ENCODE measurements at regions not wholly inside any gene's neighbourhood (a gene's known extent, or its start where the extent isn't known, plus 50 kb on each side); places are given as distances from the start of the nearest gene placed in this dataset.

DNA sequence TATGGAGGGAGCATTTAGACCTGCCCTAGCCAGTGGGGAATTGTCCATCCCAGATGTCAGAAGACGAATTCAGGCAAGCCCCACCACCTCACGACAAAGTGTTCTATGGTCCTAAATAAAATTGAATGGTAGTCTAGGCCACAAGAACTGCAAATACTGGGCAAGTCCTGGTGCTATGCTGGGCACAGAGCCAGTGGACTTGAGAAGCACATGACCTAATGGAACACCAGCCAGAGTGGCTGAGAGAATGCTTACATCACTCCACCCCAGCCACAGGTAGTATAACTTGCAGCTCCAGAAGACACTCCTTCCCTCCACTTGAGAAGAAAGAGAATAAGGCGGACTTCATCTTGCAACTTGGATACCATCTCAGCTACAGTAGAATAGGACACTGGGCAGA lies 567.3 kb upstream of the CXADR start:
- DNase-seq (ENCODE audit: extremely low read depth in 1 of 2, low read depth in 1 of 2): no peak

DNA sequence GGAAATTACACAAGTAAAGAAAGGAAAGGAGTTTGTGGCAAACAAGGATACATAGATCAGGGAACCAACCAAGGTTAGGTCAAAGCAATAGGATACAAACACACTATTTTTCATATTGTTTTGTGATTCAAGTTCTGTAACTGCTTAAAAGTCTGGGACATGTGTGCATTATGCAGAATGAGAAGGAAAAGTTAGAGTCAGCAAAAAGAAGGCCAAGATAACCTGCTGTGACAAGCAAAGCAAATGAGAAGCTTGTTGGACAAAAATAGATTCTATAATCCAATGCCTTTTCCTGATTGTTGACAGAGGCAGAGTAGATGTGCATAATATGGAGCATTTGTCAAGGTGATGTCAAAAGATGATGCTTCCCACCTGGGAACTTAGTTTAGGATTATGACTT lies 556.0 kb upstream of the CXADR start:
- no peak for DNase-seq (ENCODE audit: extremely low read depth in 1 of 2, low read depth in 1 of 2)

DNA sequence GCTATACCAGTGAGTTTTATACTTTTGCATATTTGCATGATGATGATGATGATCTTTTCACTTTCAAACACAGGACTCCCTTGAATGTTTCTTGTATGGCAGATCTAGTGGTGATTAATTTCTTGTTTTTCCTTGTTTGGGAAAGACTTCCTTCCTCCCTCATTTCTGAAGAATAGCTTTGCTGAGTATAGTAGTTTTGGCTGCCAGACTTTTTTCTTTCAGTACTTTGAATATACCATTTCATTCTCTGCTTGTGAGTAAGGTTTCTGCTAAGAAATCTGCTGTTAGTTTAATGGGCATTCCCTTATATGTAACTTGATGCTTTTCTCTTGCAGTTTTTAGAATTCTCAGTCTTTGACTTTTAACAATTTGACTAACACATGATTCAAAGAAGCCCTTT lies 547.4 kb upstream of the CXADR start:
- no peak for DNase-seq (ENCODE audit: extremely low read depth in 1 of 2, low read depth in 1 of 2)

DNA sequence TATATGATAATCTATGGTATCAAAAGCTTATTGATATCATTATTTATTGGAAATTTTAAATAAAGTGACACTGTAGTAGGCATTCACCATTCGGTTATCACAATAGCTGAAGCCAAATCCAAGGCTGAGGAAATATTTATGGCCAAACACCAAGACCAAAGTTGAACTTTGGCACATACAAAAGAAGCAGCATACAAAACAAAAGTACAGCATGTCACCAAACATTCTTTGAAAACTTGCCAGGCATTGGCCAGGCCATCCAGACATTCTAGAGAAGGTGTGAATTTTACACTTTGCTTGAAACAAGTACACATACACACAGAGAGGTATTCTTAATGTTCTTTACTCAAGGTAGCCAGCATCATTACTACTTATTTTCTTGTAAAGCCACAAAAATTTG lies 544.4 kb upstream of the CXADR start:
- no peak for DNase-seq (ENCODE audit: extremely low read depth in 1 of 2, low read depth in 1 of 2)

DNA sequence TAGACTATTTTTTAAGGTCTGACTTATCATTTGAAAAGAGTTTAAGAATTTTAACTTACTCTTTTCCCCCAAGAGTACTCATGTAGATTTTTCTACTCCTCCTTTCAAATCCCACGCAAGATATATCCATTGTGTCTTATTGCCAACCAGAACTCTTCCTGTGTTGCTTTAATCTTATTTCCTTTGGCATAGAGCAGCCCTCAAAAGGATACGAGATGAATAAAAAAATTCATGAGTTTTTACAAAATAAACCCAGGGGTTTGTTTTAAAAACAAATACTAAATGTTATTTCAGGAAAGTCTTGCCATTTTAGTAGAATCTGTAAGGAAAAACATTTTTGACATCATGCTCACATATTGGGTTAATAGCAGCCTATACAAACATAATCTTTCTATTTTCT lies 543.2 kb upstream of the CXADR start:
- DNase-seq (ENCODE audit: extremely low read depth in 1 of 2, low read depth in 1 of 2): no peak

DNA sequence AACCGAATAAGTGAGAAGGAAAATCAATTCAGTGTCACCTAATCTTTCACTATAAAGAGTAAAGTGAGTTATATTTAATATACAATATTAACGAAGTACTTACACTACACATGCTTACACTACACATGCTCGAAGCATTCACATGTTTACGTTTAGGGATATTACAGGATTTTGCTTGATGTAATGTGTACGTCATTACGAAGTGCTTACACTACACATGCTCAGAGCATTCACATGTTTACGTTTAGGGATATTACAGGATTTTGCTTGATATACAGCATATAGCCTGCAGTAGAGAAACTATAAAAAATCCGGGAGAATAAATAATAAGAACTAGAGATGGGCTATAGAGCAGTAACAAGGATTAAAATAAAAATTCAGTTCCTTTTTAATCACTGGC lies 538.8 kb upstream of the CXADR start:
- no peak for DNase-seq (ENCODE audit: extremely low read depth in 1 of 2, low read depth in 1 of 2)

DNA sequence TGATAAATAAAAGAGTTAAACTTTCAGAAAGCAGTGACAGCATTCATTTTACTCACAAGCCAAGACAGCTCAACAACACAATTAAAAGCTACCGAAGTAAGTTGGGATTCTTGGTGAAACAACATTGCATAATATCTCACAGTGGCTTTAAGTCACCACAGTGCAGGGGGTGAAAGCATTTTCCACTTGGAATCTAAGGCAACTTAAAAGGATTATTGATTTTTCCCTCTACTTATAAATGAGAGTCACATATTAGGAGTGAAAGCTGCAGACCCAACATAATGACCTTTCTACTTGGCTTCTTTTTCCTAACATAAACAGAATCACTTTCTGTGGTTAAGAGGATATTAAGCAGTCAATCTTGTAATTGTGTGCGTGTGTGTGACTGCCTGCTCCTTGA lies 536.6 kb upstream of the CXADR start:
- DNase-seq (ENCODE audit: extremely low read depth in 1 of 2, low read depth in 1 of 2): no peak

DNA sequence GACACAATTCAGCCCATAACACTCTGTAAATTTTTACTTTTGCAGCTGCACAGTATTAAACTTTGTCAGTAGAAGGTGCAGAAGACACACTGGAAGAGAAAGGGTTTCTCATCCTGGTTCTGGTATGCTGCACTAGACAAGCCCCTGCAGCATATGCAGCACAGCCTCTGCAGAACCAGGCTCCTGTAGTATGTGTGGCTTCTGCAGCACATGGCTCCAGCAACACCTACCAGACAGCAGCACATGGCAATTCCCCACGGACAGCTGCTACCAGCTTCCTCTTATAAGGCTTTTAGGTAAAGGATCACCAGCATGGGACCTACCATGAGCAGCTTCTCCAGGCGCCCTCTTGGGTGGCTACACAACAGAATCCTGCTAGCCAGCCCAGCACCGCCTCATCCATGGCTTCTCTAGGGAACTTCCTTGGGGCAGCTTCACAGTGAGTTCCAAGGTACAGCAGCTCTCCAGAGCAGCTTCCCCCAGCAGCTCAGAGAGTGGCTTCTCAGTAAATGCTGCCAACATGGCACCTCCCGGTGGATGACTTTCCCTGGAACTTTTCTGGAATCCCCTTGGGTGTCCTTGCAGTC lies 534.4 kb upstream of the CXADR start:
- no peak for DNase-seq (ENCODE audit: extremely low read depth in 1 of 2, low read depth in 1 of 2)

DNA sequence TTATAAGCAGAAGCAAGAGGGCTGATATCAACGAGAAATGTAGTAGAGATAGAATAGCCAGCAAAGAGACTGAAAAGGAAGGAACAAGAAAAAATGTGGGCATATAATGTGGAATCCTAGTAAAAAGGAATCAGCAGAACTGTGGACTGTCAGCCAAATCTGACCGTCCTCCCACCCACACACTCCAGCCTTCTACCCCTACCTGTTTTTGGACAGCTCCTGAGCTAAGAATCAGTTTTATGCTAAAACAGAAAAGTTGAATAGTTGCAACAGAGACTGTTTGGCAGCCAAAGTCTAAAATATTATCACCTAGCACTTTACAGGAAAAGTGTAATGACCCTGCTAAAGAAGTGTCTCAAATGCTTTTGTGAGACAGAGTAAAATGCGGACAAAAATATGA lies 533.3 kb upstream of the CXADR start:
- DNase-seq (ENCODE audit: extremely low read depth in 1 of 2, low read depth in 1 of 2): no peak

DNA sequence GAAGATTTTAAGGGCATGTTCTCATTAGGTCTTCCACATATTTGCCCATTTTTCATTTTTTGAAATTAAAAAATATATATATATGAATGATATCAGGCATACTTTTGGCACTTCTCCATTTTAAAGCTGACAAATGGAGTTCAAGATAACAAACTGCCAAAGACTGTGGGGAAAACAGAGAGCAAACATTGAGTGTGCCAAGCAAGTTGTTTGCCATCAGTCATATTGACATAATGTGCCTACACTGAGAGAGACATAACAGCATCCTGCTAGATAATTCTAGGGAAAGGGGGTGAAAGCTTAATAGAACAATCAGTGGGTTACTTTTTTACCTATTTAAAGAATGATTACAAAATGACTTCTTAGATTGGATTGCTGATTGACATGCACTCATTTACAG lies 529.4 kb upstream of the CXADR start:
- DNase-seq (ENCODE audit: extremely low read depth in 1 of 2, low read depth in 1 of 2): no peak

DNA sequence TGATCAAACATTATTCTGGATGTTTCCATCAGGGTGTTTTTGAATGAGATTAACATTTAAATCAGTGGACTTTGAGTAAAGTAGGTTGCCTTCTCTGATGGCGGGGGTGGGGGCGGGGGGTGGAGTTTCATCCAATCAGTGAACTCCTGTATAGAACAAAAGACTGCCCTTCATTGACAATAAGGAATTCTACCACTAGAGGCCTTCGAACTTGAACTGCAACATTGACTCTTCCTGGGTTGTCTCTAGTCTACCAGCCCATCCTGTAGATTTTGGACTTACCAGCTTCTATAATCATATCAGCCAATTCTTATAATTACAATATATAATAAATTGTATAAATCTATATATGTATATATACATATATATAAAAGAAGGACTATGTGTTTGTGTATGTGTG lies 520.4 kb upstream of the CXADR start:
- no peak for DNase-seq (ENCODE audit: extremely low read depth in 1 of 2, low read depth in 1 of 2)

DNA sequence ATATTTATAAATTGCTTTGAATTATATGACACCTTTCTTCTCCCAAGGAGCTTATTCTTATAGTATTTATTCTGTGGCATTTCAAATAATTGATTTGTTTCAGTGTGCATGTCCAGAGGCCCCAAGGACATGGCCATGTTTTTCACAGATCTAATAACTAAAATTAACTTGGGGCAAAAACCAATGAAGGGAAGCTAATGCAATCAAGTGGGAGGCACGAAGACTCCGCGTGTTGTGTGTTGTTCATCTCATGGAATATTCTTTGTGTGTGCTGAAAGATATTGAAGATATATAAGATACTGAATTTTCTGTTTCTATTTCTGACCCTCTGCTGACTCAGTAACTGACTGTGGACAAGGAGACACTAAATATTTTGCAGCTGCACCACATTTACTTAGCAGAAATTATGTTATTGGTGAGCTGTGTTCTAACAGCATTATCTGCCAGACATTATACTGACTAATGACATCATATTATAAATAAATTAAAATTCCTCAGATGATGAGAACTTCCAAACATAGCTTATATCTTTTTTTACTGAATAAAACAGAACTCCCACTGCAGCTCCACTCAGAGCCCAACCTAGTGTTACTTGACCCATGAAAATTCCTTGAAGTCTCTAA lies 519.3 kb upstream of the CXADR start:
- no peak for DNase-seq (ENCODE audit: extremely low read depth in 1 of 2, low read depth in 1 of 2)

DNA sequence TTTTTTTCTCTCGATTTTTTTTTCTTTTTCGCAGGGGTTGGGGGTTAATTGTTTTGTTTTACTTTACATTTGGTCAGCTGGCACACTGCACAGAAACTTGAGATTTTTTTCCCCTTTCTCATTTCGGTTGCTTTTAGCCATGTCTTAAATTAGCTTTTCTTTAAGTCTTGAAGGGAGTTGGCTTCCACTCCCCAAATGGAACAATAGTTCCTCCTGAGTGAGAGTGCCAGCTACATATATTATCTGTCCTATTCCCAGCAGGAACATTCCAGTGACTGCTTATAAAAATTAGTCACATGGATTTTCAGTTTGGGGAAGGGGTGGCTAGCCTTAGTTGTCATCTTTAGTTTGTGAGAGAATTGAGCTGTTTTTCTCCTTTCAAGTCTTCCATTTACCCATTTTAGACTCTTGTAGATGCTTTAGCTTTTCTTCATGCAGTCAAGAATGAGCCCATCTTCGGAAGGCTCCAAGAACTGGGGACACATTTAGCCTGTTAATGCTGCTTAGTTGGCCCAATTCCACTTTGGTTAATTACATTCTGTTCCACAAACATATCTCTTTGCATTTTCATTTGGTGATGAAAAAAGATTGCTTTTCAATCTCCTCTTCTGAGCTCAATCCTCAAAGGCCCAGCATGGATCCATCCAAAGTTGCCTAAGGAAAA lies 510.1 kb upstream of the CXADR start:
- DNase-seq (ENCODE audit: extremely low read depth in 1 of 2, low read depth in 1 of 2): no peak

DNA sequence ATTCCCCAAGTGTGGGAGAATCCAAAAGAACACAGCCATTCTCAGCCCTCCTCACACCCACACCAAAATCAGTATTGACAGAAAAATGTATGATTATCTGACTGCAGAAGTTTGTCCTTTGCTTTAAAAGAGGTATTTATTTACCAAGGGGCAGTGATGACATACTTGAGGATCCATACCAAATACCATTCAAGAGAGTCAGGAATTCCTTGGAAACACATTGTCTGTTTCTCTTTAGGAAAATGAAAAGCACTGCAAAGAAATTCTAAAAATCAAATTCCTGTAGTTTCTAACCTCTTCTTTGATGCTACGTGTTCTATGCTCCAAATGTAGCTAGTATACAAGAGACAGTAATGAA lies 509.6 kb upstream of the CXADR start:
- DNase-seq (ENCODE audit: extremely low read depth in 1 of 2, low read depth in 1 of 2): no peak

DNA sequence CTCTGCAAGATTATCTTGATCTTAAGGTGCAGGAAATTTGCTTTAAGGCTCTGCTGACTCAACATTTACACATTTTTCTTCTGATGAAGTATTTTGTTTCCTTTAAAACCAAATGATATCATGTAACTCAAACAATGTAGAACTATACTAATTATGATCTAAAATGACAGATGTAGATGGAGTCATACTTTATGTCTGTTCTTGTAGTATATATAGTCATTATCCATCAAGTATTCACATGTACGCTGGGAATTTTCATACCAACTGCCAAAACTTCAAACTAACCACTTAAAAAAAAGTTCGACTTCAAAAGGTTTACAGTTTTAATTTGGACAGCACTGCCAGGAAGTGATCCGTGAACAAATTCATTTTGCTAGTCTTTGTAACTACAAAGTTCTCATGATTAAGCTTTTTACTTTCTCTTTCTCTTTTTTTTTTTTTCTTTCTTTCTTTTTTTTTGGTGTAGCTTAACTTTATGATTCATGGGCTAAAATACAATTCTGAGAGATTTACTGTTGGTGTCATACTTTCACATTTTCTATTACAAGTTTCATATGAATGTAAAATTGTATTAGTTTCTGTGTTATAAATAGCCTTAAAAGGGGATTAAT lies 509.0 kb upstream of the CXADR start:
- DNase-seq (ENCODE audit: extremely low read depth in 1 of 2, low read depth in 1 of 2): no peak

DNA sequence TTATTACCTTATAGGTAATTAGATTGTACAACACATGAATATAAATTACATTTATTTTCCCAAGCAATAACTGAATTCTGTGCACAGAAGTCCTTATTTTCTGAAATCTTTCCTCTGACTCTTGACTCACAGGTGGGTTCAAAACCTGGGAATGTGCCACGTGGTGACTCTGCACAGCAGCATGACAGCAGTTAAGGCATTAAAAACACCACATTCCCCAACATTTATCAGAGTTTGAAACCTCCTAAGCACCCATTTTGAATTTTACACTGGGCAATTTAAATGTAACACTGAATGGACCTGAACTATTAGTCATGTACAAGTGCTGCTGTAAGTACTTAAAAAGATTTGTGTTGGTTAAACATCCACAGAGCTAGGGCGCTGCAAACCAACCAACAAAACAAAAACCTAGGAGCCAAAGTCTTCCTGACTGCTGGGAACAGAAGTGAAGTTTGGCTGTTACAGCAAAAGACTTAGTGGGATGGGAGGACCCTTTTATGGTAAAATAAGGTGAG lies 480.6 kb upstream of the CXADR start:
- DNase-seq (ENCODE audit: extremely low read depth in 1 of 2, low read depth in 1 of 2): no peak

DNA sequence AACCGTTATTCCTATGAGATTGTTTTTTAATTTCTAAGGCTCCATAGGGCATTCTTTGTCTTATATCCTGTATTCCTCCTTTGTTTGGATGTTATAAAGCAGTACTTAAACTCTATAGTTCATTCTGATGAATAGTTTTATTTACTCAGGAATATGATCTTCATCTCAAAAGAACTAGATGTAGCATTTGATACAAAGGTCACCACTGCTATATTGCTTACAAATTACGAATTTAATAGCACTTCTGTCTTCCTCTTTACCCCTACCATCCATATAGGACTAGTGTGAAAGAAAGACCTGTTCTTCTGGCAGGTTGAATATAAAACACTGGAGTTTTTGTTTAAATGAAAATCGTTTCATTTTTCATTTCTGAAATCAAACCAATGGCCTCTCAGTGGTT lies 468.1 kb upstream of the CXADR start:
- no peak for DNase-seq (ENCODE audit: extremely low read depth in 1 of 2, low read depth in 1 of 2)

DNA sequence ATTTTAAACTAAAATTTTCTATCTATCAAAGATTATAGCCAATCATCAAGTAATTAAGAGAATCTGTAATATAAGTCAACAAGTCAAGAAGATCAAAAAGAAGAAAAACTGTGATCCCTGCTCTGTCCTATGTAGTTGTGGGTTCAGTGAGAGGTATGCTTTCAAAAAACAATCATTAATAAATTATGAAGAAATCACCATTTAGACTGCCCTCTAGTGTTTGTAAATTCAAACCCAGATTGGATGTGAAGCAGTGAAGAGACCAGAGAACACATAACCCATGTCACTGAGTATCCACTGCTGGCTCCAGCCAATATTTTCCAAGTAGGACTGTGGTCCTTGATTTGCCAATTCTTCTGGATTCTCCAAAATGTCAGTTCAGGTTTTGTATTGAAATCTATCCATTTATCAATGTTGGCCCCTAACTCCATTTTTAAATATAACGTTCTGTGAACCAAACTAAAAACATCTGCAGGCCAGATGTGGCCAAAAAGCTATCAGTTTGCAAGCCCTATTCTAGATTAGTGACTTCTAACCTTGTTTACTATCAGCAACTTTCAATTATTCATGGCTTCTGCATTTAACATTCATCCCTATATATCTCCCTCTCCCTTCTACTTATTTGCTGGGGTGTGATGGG lies 467.5 kb upstream of the CXADR start:
- DNase-seq (ENCODE audit: extremely low read depth in 1 of 2, low read depth in 1 of 2): no peak

DNA sequence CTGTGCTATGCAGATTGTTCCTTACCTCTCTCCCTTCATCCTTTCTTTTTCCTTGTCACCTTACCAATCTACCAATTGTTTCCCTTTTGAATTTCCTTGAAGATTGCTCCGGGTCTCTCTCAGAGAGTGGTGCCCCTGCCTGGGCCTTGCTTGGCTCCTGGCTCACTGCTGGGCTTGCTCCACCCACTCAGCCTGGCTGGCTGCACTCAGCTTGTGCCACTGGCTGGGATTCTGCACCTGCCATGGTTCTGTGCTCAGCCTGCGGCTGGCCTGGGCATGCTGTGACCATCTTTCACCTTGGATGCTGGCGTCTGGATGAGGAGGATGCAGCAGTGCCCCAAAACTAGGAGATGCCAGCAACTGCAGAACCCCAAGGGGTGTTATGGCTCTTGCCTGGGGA lies 463.9 kb upstream of the CXADR start:
- no peak for DNase-seq (ENCODE audit: extremely low read depth in 1 of 2, low read depth in 1 of 2)

DNA sequence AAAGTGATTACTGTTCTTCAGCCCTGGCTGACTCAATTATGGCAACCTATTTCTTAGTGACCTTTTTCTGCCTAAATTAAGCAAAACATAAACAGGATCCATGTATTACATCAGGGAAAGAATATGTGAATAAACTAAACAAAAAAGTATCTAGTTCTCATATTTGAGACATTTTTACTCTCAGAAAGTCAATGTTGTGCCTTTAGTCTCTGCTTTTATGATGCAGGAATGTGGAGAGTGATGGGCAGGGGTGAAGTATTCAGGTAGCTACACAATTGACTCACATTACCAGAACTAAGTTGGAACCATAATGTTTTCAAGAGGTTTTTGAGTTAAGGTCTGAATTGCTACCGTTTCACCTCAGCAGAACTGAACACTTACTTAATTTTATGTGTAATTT lies 462.7 kb upstream of the CXADR start:
- no peak for DNase-seq (ENCODE audit: extremely low read depth in 1 of 2, low read depth in 1 of 2)

DNA sequence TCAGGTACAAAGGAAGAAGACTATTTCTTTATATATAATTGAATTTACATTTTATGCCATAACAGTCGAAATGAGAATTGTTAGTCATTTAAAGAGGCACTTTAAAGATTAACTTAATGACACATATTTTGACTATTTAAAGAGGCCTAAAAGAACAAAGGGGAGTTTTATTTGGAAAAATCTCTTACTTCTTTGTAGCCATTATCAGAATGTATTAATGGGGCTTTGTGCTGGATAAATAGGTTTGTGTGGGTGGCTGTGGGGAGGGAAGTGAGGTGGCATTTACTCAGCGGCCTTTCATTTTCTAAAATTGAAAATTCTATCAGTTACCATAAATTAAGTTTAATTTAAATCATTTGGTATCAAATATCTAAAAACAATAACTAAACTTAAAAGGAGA lies 462.2 kb upstream of the CXADR start:
- DNase-seq (ENCODE audit: extremely low read depth in 1 of 2, low read depth in 1 of 2): no peak

DNA sequence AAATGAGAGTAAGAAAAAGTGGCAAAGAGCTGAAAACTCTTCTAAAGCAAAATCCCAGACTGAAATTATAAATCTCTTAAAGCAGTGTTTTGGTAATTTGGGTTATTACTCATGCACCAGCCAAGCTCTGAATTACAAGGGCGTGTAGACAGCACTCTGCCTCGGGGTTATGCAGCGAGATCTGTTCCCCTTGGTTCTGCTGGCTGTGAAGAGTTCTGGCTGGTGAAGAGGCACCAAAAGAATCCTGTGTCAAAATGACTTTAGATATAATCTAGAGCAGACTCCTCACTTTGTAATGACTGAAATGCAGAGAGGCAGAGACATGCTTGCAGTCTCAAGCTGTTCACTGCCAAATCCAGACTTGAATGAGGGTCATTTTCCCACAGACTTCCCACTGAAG lies 461.8 kb upstream of the CXADR start:
- DNase-seq (ENCODE audit: extremely low read depth in 1 of 2, low read depth in 1 of 2): no peak

Measured in activated CD8-positive, alpha-beta memory T cell treated with anti-CD3 and anti-CD28 coated beads for 1 hour (primary cell).